GM18505 (cell line): ENCODE measurements at regions not wholly inside any gene's neighbourhood (a gene's known extent, or its start where the extent isn't known, plus 50 kb on each side); places are given as distances from the start of the nearest gene placed in this dataset.

ENCODE experiments used
- ATAC-seq: cut with Tn5 transposase; IDR thresholded peaks from one replicate; pipeline ENCODE4 v1.9.1; 2021; ENCODE audit not compliant: unreplicated experiment
- POLR2A ChIP-seq: IDR thresholded peaks from 4 replicates; pipeline ENCODE4 v1.6.1; 2011; ENCODE audit warnings: borderline replicate concordance; ENCODE audit not compliant: insufficient read depth, insufficient read length; ENCODE audit errors: extremely low read depth

DNA sequence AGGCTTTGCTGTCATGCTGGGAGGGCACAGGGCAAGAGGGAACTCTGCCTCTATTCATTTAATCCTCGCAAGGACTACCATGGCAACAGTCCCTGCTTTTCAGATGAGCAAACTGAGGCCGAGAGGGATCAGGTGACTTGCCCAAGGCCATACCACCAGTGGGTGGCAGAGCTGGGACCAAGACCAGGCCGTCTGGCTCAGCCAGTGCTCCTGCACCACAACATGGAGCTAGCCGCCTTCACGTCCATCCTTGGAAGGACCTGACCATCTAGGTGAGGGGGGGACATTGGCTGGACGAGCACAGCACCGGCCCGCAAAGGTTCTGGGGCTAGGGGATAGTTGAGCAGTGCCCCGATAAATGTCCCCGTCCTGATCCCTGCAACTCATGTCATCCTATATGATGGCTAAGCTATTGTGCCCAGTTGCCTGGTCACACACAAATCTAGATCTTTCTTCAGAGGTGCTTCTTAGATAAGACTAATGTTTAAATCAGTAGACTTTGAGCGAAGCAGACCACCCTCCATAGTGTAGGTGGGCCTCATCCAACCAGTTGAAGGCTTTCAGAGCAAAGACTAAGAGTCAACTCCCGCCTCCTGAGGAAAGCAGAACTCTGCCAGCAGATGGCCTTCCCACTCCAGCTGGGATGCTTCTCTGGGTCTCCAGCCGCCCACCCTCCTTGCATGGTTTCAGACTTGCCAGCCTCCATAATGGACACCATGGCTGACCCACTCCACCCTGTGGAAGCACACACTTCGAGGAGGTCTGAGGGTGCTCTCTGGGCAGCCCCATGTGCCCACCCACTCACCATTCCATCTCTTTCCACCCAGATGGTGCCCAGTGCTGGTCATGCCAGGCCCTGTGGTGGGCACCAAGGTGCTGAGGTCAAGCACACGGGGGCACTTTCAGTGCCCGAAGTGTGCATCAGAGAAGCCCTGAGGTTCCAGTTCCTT, 214.8 kb upstream of the RAB6C start:
- ATAC-seq: no peak
- no peak for TF ChIP-seq POLR2A

- TF ChIP-seq POLR2A: no peak
- no peak for ATAC-seq
Measured at GRCh38 chr2:129765326-129765677, 214.2 kb upstream of the RAB6C start.

DNA sequence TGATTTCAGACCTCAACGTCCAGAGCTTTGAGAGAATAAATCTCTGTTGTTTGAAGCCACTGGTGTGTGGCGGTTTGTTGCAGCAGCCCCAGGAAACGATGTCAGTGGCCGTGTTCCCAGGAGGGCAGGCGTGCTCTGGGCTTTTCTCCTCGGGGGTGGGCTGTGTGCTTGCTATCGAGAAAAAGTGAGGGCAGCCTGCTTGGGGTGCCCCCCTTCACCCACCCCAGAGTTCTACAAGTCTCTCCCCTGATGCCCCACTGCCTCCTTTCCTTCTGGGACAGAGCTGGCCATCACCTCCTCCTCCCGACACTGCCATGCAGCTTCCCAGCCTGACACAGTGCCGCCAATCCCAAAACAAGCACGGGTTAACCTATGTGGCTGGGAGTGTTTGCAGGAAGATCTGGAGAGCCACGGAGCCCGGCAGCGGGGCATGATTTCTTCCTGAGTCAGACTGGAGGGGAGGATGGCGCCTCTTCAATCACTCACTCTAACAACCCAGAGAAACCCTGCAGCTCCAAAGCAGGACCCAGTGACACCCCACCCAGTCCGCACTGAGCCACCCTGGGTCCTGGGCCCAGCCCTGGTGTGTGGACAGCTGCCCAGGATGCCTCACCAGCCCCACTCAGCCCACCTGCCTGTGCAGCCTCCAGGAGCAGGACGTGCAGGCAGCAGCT, 213.7 kb upstream of the RAB6C start:
- TF ChIP-seq POLR2A: no peak
- ATAC-seq: no peak

DNA sequence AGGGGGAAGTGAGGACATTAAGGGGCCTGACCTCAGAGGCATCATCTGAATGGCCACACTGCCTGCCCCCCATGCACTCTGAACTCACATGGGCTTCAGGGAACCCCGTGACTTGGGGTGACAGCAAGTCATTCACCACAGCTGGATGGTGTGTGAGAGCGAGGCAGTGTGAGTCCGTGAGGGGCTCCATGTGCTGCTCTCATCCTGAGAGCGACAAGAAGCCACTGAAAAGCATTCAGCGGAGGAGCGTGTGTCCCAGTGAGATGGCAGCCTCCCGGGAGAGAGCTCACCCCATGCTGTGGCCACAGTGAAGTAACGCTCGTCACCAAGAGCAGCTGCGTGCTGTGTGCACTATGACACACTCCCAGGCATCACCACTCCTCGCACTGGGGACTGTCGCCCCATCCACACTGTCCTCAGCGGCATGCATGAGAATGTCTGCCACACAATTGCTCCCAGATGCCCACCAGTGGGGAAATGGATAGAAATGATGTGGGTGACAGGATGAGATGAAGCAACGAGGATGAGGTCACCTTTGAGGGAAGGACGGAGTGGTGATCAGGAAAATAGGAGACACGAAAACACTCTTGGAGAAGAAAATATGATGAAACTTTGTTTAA, 213.0 kb upstream of the RAB6C start:
- no peak for ATAC-seq
- no peak for TF ChIP-seq POLR2A

GRCh38 chr2:129767346-129768035, 212.0 kb upstream of the RAB6C start:
- TF ChIP-seq POLR2A: no peak

GRCh38 chr2:129768036-129768386, 211.5 kb upstream of the RAB6C start:
- no peak for ATAC-seq
- no peak for TF ChIP-seq POLR2A

More at GRCh38 chr2:129767346-129768035, 212.0 kb upstream of the RAB6C start:
- ATAC-seq: no peak

DNA sequence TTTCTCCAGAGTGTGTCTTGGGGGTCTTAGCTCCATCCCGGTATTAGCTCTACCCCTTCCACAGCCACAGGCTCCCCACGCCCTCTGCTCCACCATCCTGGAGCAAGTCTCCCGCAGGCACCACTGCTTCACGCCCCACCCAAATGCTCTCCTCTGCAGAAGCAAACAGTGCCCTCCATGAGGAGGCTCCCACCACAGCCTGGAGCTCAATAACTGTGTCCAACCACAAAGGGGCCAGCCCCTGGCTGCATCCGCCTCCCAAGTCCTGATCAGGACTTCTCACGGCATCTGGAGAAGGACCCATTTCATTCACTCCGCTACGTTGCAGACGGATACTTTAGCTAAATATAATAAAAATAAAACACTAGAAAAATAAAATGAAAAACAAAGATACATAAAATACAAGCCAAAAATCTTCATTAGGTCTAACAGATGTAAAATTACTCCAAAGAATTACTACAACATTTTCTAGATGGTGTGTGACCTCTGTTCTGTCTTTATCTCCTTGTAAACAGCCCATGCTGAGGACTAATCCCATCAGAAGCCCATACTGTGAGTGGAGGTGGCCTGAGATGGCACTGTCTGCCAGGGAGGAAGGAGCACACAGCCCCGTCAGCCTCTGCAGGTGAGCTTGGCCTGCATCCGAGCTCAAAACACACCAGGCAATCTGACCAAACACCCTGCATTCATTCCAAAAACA, 210.8 kb upstream of the RAB6C start:
- TF ChIP-seq POLR2A: no peak
- no peak for ATAC-seq

DNA sequence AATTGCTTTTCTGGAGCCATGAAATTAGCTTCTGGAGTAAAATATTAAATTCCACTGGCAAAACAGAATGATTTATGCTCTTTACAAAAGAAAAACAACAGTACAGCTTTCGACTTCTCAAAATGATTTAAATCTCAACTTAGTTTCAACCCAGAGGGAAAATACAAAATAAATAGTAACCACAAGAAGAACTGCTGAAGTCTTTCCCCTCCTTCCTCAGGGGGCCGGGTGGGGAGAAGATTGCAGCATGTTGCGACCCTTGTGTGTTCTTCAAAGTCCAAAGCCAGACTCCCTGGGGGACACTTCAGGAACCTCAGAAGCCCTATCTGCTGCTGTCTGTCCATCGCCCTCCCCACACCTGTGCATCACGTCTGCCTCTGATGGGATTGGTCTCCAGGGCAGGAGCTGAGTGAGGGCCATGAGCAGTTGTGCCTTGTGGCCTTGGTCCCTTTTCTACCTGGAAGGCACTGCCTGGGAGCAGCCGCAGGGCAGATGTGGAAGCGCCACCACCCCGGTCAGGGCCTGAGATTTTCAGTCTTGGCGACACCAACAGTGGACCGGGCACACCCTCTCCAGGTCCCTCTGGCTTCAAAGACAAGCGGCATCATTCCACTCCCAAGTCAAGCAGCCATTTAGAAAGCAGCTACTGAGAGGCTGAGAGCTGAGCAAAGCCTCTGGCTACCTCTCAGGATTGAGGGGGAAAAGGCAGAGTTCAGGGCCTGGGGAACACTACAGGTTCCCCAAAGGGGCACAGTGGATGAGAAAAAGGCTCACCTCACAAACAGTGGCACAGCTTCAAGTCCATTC, 210.1 kb upstream of the RAB6C start:
- ATAC-seq: no peak
- no peak for TF ChIP-seq POLR2A

GRCh38 chr2:129771418-129772189, 207.9 kb upstream of the RAB6C start:
- TF ChIP-seq POLR2A: no peak
- no peak for ATAC-seq

GRCh38 chr2:129772190-129772579, 207.3 kb upstream of the RAB6C start:
- TF ChIP-seq POLR2A: no peak
- ATAC-seq: no peak

- no peak for TF ChIP-seq POLR2A
- no peak for ATAC-seq
Measured at GRCh38 chr2:129775952-129776653, 203.4 kb upstream of the RAB6C start.
